HepG2 (cell line): ENCODE measurements at regions not wholly inside any gene's neighbourhood (a gene's known extent, or its start where the extent isn't known, plus 50 kb on each side); places are given as distances from the start of the nearest gene placed in this dataset.
A peak's percentile ranks its signal among the peaks of the same experiment; 100 is the strongest.

ENCODE experiments used
- ATAC-seq: fragments of 200-7000 bp; cut with Tn5 transposase; 3 replicates; pipeline ENCODE4 v1.9.1; 2020; ENCODE audit warnings: mild to moderate bottlenecking, moderate library complexity
- BruUV-seq: library from RNA; stranded (reverse); fragments of 400-500 nt; replicated peaks from 2 replicates; lab custom pipeline; 2021; lab: Mats Ljungman, UMichigan
- CTCF ChIA-PET: fragments of 300-600 bp; formaldehyde crosslinking; extraction: SDS; loops from one replicate; lab custom pipeline; 2021; ENCODE audit warnings: low total read pairs, inconsistent platforms, low intra/inter-chr PET ratio; lab: Yijun Ruan, JAX
- POLR2A ChIA-PET: fragments of 350-600 bp; sonication (Branson Sonifier 250); formaldehyde crosslinking; loops from one replicate; lab custom pipeline; 2020; ENCODE audit warnings: antibody characterized with exemption, inconsistent platforms; lab: Yijun Ruan, JAX
- DNase-seq: peaks from one replicate; pipeline ENCODE4 v3.0.0-alpha.2; 2015; ENCODE audit warnings: low spot score
- FAIRE-seq: peaks from 3 replicates; lab custom pipeline; 2011; peaks lifted over from hg19 to GRCh38; lab: Jason Lieb, UNC
- H2AFZ ChIP-seq: one replicate; pipeline ENCODE4 v1.6.1; 2011; ENCODE audit warnings: low read length, inconsistent platforms
- H3K27ac ChIP-seq: fragments of 300-600 bp; 3 replicates; pipeline ENCODE4 v1.8.0; 2011; ENCODE audit warnings: mixed run types, mild to moderate bottlenecking, mixed read lengths, low read length, inconsistent platforms; ENCODE audit not compliant: insufficient read depth; ENCODE audit errors: extremely low read length
- H3K27me3 ChIP-seq, 2 experiments: fragments of 200-600 bp in 1 of 2; 2 replicates in 1 of 2; 3 replicates in 1 of 2; pipeline versions ENCODE4 v1.6.0 to v1.8.0; 2011; ENCODE audit warnings: low read length in 2 of 2, mild to moderate bottlenecking in 2 of 2, moderate library complexity in 2 of 2, inconsistent platforms in 1 of 2; ENCODE audit not compliant: insufficient read depth in 2 of 2, control insufficient read depth in 1 of 2
- H3K36me3 ChIP-seq, 2 experiments: fragments of 200-600 bp in 1 of 2; replicated peaks in 1 of 2; 2 replicates in 1 of 2; 3 replicates in 1 of 2; pipeline versions ENCODE4 v1.5.1 to v1.8.0; 2011; ENCODE audit warnings: low read length in 2 of 2, inconsistent platforms in 1 of 2; ENCODE audit not compliant: insufficient read depth in 2 of 2, control insufficient read depth in 1 of 2
- H3K4me1 ChIP-seq: 2 replicates; pipeline ENCODE4 v1.5.1; 2012; ENCODE audit warnings: low read length, inconsistent platforms; ENCODE audit not compliant: insufficient read depth
- H3K4me2 ChIP-seq: 2 replicates; pipeline ENCODE4 v1.6.0; 2011; ENCODE audit warnings: low read depth, low read length, inconsistent platforms
- H3K4me3 ChIP-seq, 3 experiments: fragments of 200-600 bp in 1 of 3; sonication (generic), shearing (Covaris generic) in 1 of 3; replicated peaks in 1 of 3; 2 replicates each; pipeline ENCODE4 v1.5.1; 2011 to 2016; ENCODE audit warnings: low read length in 3 of 3, inconsistent platforms in 2 of 3, low read depth in 2 of 3, mild to moderate bottlenecking in 2 of 3, control low read depth in 1 of 3, mixed read lengths in 1 of 3; ENCODE audit not compliant: insufficient read depth in 1 of 3
- H3K79me2 ChIP-seq: one replicate; pipeline ENCODE4 v1.6.1; 2011; ENCODE audit warnings: low read length, inconsistent platforms; ENCODE audit not compliant: insufficient read depth
- H3K9ac ChIP-seq: 2 replicates; pipeline ENCODE4 v1.6.0; 2011; ENCODE audit warnings: mild to moderate bottlenecking, low read depth, low read length, inconsistent platforms; ENCODE audit not compliant: insufficient read depth
- H3K9me3 ChIP-seq: 2 replicates; pipeline ENCODE4 v1.5.1; 2012; ENCODE audit warnings: mild to moderate bottlenecking, low read length
- H4K20me1 ChIP-seq: 2 replicates; pipeline ENCODE4 v1.6.0; 2011; ENCODE audit warnings: inconsistent platforms, mild to moderate bottlenecking, low read length, moderate library complexity; ENCODE audit not compliant: insufficient read depth
- ADNP ChIP-seq: sonication (generic); formaldehyde crosslinking; IDR thresholded peaks from 2 replicates; pipeline ENCODE4 v1.4.0; 2020; ENCODE audit warnings: missing genetic modification reagents
- ARNT ChIP-seq: fragments of 450-650 bp; IDR thresholded peaks from 2 replicates; pipeline ENCODE4 v1.6.1; 2017
- ETV5 ChIP-seq: IDR thresholded peaks from 2 replicates; pipeline ENCODE4 v1.6.1; 2018; ENCODE audit warnings: missing biosample characterization, missing genetic modification reagents, inconsistent platforms, borderline replicate concordance
- HNRNPL ChIP-seq: fragments of 200-400 bp; formaldehyde crosslinking; IDR thresholded peaks from 2 replicates; pipeline ENCODE4 v1.6.1; 2017; ENCODE audit warnings: mild to moderate bottlenecking, low read depth, low read length
- HOXA3 ChIP-seq: sonication (generic); formaldehyde crosslinking; IDR thresholded peaks from 2 replicates; pipeline ENCODE4 v1.5.0; 2020; ENCODE audit warnings: missing genetic modification reagents
- HOXD1 ChIP-seq: sonication (generic); formaldehyde crosslinking; IDR thresholded peaks from 2 replicates; pipeline ENCODE4 v1.5.0; 2020; ENCODE audit warnings: missing genetic modification reagents
- MAFK ChIP-seq, 2 experiments: IDR thresholded peaks in 1 of 2; conservative IDR thresholded peaks in 1 of 2; 2 replicates each; pipeline ENCODE4 v1.6.1; 2011; ENCODE audit warnings: improper control_type of control experiment in 2 of 2, low read length in 2 of 2
- ONECUT2 ChIP-seq: sonication (generic); formaldehyde crosslinking; IDR thresholded peaks from 2 replicates; pipeline ENCODE4 v1.4.0; 2020; ENCODE audit warnings: missing genetic modification reagents
- ZFYVE20 ChIP-seq: sonication (generic); formaldehyde crosslinking; IDR thresholded peaks from 2 replicates; pipeline ENCODE4 v1.8.0; 2023; ENCODE audit warnings: low read depth, mild to moderate bottlenecking, moderate library complexity, missing genetic modification reagents, borderline replicate concordance
- ZNF3 ChIP-seq: IDR thresholded peaks from 2 replicates; pipeline ENCODE4 v1.7.0; 2017; ENCODE audit warnings: inconsistent platforms
- ZNF33A ChIP-seq: sonication (generic); formaldehyde crosslinking; IDR thresholded peaks from 2 replicates; pipeline ENCODE4 v1.5.1; 2020; ENCODE audit warnings: missing genetic modification reagents, mild to moderate bottlenecking, moderate library complexity, borderline replicate concordance
- ZNF737 ChIP-seq: sonication (generic); formaldehyde crosslinking; IDR thresholded peaks from 2 replicates; pipeline ENCODE4 v1.5.0; 2020; ENCODE audit warnings: missing genetic modification reagents, mild to moderate bottlenecking, borderline replicate concordance
- ZNF790 ChIP-seq: sonication (generic); formaldehyde crosslinking; IDR thresholded peaks from 2 replicates; pipeline ENCODE4 v1.8.0; 2022; ENCODE audit warnings: missing genetic modification reagents, mild to moderate bottlenecking, borderline replicate concordance
- ZSCAN30 ChIP-seq: sonication (generic); formaldehyde crosslinking; IDR thresholded peaks from 2 replicates; pipeline ENCODE4 v1.5.0; 2020; ENCODE audit warnings: mild to moderate bottlenecking, missing genetic modification reagents
- WGBS: methylation state at CpG from one replicate; pipeline ENCODE4 v1.1.6; 2017; ENCODE audit warnings: low lambda C conversion rate; 5-methylcytosine and 5-hydroxymethylcytosine counted together
- in situ Hi-C: cut with HindIII; loops from 2 replicates; pipeline ENCODE4 v1.10.0; 2017; ENCODE audit warnings: low pct_unique_long_range_greater_than_20kb; ENCODE audit not compliant: extremely low pct_ligation_motif_present
- intact Hi-C: fragments of 100-400 bp; cut with micrococcal nuclease; formaldehyde crosslinking; loops from one replicate; pipeline ENCODE4 v1.10.0; 2022; ENCODE audit not compliant: unreplicated experiment

- TF ChIP-seq ZNF33A (CRISPR knock-in tag), result no peak
- no peak for TF ChIP-seq HOXA3 (CRISPR knock-in tag)
- no peak for TF ChIP-seq ETV5
- TF ChIP-seq HOXD1 (CRISPR knock-in tag), result no peak
- no peak for TF ChIP-seq ZSCAN30
- TF ChIP-seq ADNP (CRISPR knock-in tag), result no peak
- no peak for TF ChIP-seq ZNF3 (CRISPR knock-in tag)
- TF ChIP-seq ZNF737 (CRISPR knock-in tag), result no peak
- no peak for TF ChIP-seq ONECUT2 (CRISPR knock-in tag)
- TF ChIP-seq ZNF790 (CRISPR knock-in tag), result no peak
- TF ChIP-seq ZFYVE20 (CRISPR knock-in tag), result no peak
- TF ChIP-seq HNRNPL, result no peak
- no peak for TF ChIP-seq ARNT
Measured at GRCh38 chr7:106770191-106770590, 94.9 kb upstream of the PIK3CG start (continued).

- CTCF ChIA-PET, result no interaction called here
- in situ Hi-C loops (no loop called here), intact Hi-C loops (no loop called here)
- TF ChIP-seq ADNP (CRISPR knock-in tag) (no peak), MAFK (conservative IDR thresholded peaks at IDR 0.05 in 1 of 2, IDR thresholded peaks at IDR 0.05 in 1 of 2; ENCODE audit: low read length in 2 of 2) (0 out of 4 replicates have a peak, but pooled peaks of 1 of the 2 experiments have one; percentile 15)
- Histone ChIP-seq H2AFZ (no peak overlapping the region), H3K27me3 (no peaks in the 10 kb centered on the region), H3K36me3 (no peaks in the 10 kb centered on the region), H4K20me1 (no peaks in the 10 kb centered on the region), H3K9me3 (no peaks in the 10 kb centered on the region), H3K9ac (no peak overlapping the region), H3K27ac (no peak overlapping the region), H3K4me3 (no peak overlapping the region), H3K4me2 (no peak overlapping the region), H3K79me2 (no peaks in the 10 kb centered on the region), H3K4me1 (no peaks in the 10 kb centered on the region)
- WGBS, result 0% methylated on average over 3 of the region's 3 CpGs
- ATAC-seq (no peak), FAIRE-seq (no peak), DNase-seq (no peak)
- POLR2A ChIA-PET, result no interaction called here
- no TSS peak for BruUV-seq
Measured at GRCh38 chr7:106772655-106773108, 92.4 kb upstream of the PIK3CG start.
